HG03432 (cell line): ENCODE measurements at regions not wholly inside any gene's neighbourhood (a gene's known extent, or its start where the extent isn't known, plus 50 kb on each side); places are given as distances from the start of the nearest gene placed in this dataset.
A peak's percentile ranks its signal among the peaks of the same experiment; 100 is the strongest.

ENCODE experiments used
- ATAC-seq: cut with Tn5 transposase; IDR thresholded peaks from one replicate; pipeline ENCODE4 v1.9.1; 2021; ENCODE audit warnings: mild to moderate bottlenecking, moderate library complexity; ENCODE audit not compliant: unreplicated experiment

- no peak for ATAC-seq
Measured at GRCh38 chr6:90973188-90973587, 386.3 kb upstream of the MAP3K7 start.

- ATAC-seq, result no peak
Measured at GRCh38 chr6:90970672-90971071, 383.8 kb upstream of the MAP3K7 start.

- no peak for ATAC-seq
Measured at GRCh38 chr6:90967471-90967870, 380.6 kb upstream of the MAP3K7 start.

GRCh38 chr6:90960324-90960723 is 373.5 kb upstream of the MAP3K7 start:
- no peak for ATAC-seq

- no peak for ATAC-seq
Measured at GRCh38 chr6:90955246-90955645, 368.4 kb upstream of the MAP3K7 start.

GRCh38 chr6:90953405-90954161 is 366.7 kb upstream of the MAP3K7 start:
- ATAC-seq, result no peak

- no peak for ATAC-seq
Measured at GRCh38 chr6:90952176-90952575, 365.3 kb upstream of the MAP3K7 start.

- ATAC-seq, result no peak
Measured at GRCh38 chr6:90948540-90948939, 361.7 kb upstream of the MAP3K7 start.

GRCh38 chr6:90947184-90948064 is 360.6 kb upstream of the MAP3K7 start:
- ATAC-seq, result no peak

GRCh38 chr6:90941885-90942284 is 355.0 kb upstream of the MAP3K7 start:
- no peak for ATAC-seq

- ATAC-seq, result peak; percentile 96
Measured at GRCh38 chr6:90940812-90941481, 354.1 kb upstream of the MAP3K7 start.

- ATAC-seq, result no peak
Measured at GRCh38 chr6:90939906-90940305, 353.0 kb upstream of the MAP3K7 start.

- no peak for ATAC-seq
Measured at GRCh38 chr6:90938122-90938521, 351.2 kb upstream of the MAP3K7 start.

GRCh38 chr6:90936286-90936685 is 349.4 kb upstream of the MAP3K7 start:
- ATAC-seq, result no peak

- no peak for ATAC-seq
Measured at GRCh38 chr6:90934966-90935365, 348.1 kb upstream of the MAP3K7 start.

GRCh38 chr6:90934081-90934480 is 347.2 kb upstream of the MAP3K7 start:
- ATAC-seq, result no peak

GRCh38 chr6:90932351-90932750 is 345.5 kb upstream of the MAP3K7 start:
- no peak for ATAC-seq

GRCh38 chr6:90928051-90928450 is 341.2 kb upstream of the MAP3K7 start:
- no peak for ATAC-seq

GRCh38 chr6:90925726-90926125 is 338.9 kb upstream of the MAP3K7 start:
- no peak for ATAC-seq

GRCh38 chr6:90922325-90922724 is 335.5 kb upstream of the MAP3K7 start:
- ATAC-seq, result no peak

- ATAC-seq, result no peak
Measured at GRCh38 chr6:90918361-90918760, 331.5 kb upstream of the MAP3K7 start.

GRCh38 chr6:90917376-90917775 is 330.5 kb upstream of the MAP3K7 start:
- ATAC-seq, result no peak
